Stomach (tissue), 8 donors: ENCODE measurements at regions not wholly inside any gene's neighbourhood (a gene's known extent, or its start where the extent isn't known, plus 50 kb on each side); places are given as distances from the start of the nearest gene placed in this dataset.

ENCODE experiments used
- DNase-seq, 2 donors: peaks; one replicate each; pipeline versions ENCODE4 v3.0.0 to v3.0.0-alpha.2; 2013 to 2019
- H3K27ac ChIP-seq, 5 donors: fragments of 200-600 bp in 4 of 5; sonication (generic) in 4 of 5; one replicate each; pipeline ENCODE4 v1.5.1; 2013 to 2019; ENCODE audit warnings: mild to moderate bottlenecking in 1 of 5, moderate library complexity in 1 of 5
- H3K27me3 ChIP-seq, 3 donors: fragments of 200-600 bp; sonication (generic); one replicate each; pipeline ENCODE4 v1.5.1; 2017 to 2019; ENCODE audit warnings: mixed run types in 1 of 3
- H3K36me3 ChIP-seq, 4 donors: fragments of 200-600 bp; sonication (generic); 1 replicate in 3 of 4; 2 replicates in 1 of 4; pipeline ENCODE4 v1.5.1; 2016 to 2019
- H3K4me1 ChIP-seq, 4 donors: fragments of 200-600 bp; sonication (generic); one replicate each; pipeline ENCODE4 v1.5.1; 2016 to 2019
- H3K4me3 ChIP-seq, 4 donors: fragments of 200-600 bp; sonication (generic) in 3 of 4; one replicate each; pipeline ENCODE4 v1.5.1; 2016 to 2019; ENCODE audit warnings: mild to moderate bottlenecking in 1 of 4
- H3K9me3 ChIP-seq, 4 donors: fragments of 200-600 bp; sonication (generic); one replicate each; pipeline ENCODE4 v1.5.1; 2016 to 2019
- EP300 ChIP-seq: sonication (generic); formaldehyde crosslinking; IDR thresholded peaks from one replicate; pipeline ENCODE4 v1.6.1; 2017; ENCODE audit warnings: antibody characterized with exemption
- POLR2A ChIP-seq, 4 donors: fragments of 450-650 bp; IDR thresholded peaks; one replicate each; pipeline ENCODE4 v1.6.1; 2016; ENCODE audit warnings: antibody characterized with exemption in 4 of 4, control low read depth in 2 of 4, mild to moderate bottlenecking in 1 of 4, moderate library complexity in 1 of 4
- POLR2AphosphoS5 ChIP-seq, 3 donors: sonication (generic); formaldehyde crosslinking; IDR thresholded peaks; one replicate each; pipeline ENCODE4 v1.6.1; 2016; ENCODE audit warnings: antibody characterized with exemption in 3 of 3
- WGBS, 5 donors: extraction: QIAGEN DNeasy Blood & Tissue Kit in 3 of 5; methylation state at CpG; one replicate each; pipeline versions ENCODE4 v1.1.5 to v1.1.7; 2013 to 2018; 5-methylcytosine and 5-hydroxymethylcytosine counted together
- intact Hi-C: fragments of 100-400 bp; cut with DNase I; formaldehyde crosslinking; loops from one replicate; pipeline ENCODE4 v1.15.1; 2023; ENCODE audit warnings: low total_unique reads
- TF ChIP-seq, protein P1 (sequence below), 7 experiments: fragments of 450-650 bp in 4 of 7; fragments of 200-600 bp in 3 of 7; sonication (generic) in 3 of 7; IDR thresholded peaks; one replicate each; pipeline ENCODE4 v1.5.1; 2016 to 2019; ENCODE audit warnings: antibody characterized with exemption in 7 of 7, control low read depth in 2 of 7, mild to moderate bottlenecking in 1 of 7
- donor health status: healthy with polysubstance abuse.
- donor health status: Bipolar disorder and iron deficiency.
- donor health status: healthy.

DNA sequence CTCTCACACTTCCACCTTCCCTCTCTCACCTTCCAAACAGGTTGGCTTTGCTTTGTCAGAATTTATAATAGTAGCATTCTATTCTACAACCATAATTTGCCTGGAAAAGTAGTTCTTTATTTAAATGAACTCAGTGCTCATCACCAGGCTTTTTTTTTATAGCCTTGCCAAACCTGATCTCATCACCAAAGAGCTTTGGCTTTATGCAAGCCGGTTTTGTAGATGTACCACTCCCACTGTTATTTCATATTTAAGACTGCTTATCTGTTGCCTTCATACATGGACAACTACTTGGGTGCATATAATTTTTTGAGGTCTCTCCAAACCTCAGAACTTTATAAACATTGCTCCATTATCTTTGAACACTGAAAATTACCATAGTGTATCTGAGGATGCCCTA lies 246.1 kb upstream of the PPP2R3A start:
- no peaks in the 10 kb centered on the region for H3K27me3 ChIP-seq
- DNase-seq: no peak
- no peak overlapping the region for H3K4me3 ChIP-seq
- WGBS, 5 donors: 71 to 84% (median 76%) methylated on average over 1 of the region's 1 CpG
- intact Hi-C loops: no loop called here
- TF ChIP-seq EP300 (no peak), POLR2A (IDR thresholded peaks at IDR 0.05) (no peak), POLR2AphosphoS5 (IDR thresholded peaks at IDR 0.05) (no peak)
- TF ChIP-seq, protein P1, sequence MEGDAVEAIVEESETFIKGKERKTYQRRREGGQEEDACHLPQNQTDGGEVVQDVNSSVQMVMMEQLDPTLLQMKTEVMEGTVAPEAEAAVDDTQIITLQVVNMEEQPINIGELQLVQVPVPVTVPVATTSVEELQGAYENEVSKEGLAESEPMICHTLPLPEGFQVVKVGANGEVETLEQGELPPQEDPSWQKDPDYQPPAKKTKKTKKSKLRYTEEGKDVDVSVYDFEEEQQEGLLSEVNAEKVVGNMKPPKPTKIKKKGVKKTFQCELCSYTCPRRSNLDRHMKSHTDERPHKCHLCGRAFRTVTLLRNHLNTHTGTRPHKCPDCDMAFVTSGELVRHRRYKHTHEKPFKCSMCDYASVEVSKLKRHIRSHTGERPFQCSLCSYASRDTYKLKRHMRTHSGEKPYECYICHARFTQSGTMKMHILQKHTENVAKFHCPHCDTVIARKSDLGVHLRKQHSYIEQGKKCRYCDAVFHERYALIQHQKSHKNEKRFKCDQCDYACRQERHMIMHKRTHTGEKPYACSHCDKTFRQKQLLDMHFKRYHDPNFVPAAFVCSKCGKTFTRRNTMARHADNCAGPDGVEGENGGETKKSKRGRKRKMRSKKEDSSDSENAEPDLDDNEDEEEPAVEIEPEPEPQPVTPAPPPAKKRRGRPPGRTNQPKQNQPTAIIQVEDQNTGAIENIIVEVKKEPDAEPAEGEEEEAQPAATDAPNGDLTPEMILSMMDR (IDR thresholded peaks at IDR 0.05): no peak
- H3K9me3 ChIP-seq: peaks cover 0 to 7% (median 3%) of the 10 kb centered on the region in 4 donors
- no peaks in the 10 kb centered on the region for H3K4me1 ChIP-seq
- no peak overlapping the region for H3K27ac ChIP-seq
- no peaks in the 10 kb centered on the region for H3K36me3 ChIP-seq

DNA sequence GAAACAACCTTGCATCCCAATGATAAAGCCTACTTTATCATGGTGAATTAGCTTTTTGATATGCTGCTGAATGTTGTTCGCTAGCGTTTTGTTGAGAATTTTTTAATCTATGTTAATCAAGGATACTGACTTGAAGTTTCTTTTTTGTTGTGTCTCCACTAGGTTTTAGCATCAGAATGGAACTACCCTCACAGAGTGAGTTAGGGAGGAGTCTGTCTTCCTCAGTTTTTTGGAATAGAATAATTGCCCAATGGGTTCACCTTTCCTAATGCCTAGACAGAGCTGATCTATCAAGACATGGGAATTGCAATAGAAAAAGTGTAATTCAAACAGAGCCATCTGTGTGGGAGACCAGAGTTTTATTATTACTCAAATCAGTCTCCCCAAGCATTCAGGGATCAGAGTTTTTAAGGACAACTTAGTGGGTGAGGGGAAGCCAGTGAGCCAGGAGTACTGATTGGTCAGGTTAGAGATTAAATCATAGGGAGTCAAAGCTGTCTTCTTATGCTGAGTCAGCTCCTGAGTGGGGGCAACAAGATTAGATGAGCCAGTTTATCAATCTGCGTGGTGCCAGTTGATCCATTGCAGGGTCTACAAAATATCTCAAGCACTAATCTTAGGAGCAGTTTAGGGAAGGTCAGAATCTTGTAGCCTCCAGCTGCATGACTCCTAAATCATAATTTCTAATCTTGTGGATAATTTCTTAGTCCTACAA lies 237.4 kb upstream of the PPP2R3A start:
- no peak for DNase-seq
- H3K27ac ChIP-seq: no peak overlapping the region
- no peak overlapping the region for H3K4me3 ChIP-seq
- H3K27me3 ChIP-seq: no peaks in the 10 kb centered on the region
- no peaks in the 10 kb centered on the region for H3K36me3 ChIP-seq
- WGBS, 5 donors: 75 to 93% (median 81%) methylated on average over 3 of the region's 3 CpGs
- H3K9me3 ChIP-seq: peaks cover 2 to 54% (median 36%) of the 10 kb centered on the region in 4 donors
- TF ChIP-seq EP300 (no peak), POLR2A (IDR thresholded peaks at IDR 0.05) (no peak), POLR2AphosphoS5 (IDR thresholded peaks at IDR 0.05) (no peak)
- TF ChIP-seq, protein P1 (IDR thresholded peaks at IDR 0.05): no peak
- H3K4me1 ChIP-seq: no peaks in the 10 kb centered on the region
- intact Hi-C loops: no loop called here

DNA sequence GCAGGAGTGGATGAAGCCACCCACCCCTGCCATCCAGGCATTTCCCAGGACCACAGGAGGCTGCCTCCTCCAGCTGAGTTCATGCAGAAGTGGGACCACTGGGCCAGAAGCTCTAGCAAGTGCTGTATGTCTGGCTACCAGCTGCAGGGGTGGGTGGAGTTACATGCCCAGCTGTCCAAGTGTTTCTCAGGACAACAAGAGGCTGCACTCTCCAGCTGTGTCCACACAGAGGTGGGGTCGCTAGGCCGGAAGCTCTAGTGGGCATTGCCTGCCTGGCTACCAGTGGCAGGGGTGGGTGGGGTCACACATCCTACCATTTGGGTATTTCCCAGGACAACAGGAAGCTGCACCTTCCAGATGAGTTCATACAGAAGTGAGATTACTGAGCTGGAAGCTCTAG lies 234.0 kb upstream of the PPP2R3A start:
- intact Hi-C loops: no loop called here
- Histone ChIP-seq H3K27me3 (no peaks in the 10 kb centered on the region), H3K4me1 (no peaks in the 10 kb centered on the region), H3K9me3 (peaks cover 2 to 46% (median 34%) of the 10 kb centered on the region in 4 donors), H3K4me3 (no peak overlapping the region), H3K27ac (no peak overlapping the region), H3K36me3 (no peaks in the 10 kb centered on the region)
- WGBS, 5 donors: 52 to 76% (median 60%) methylated on average over 2 of the region's 2 CpGs; no CpG with 5 or more reads in 1 of the 5 donors
- no peak for TF ChIP-seq POLR2AphosphoS5 (IDR thresholded peaks at IDR 0.05)
- TF ChIP-seq, protein P1 (IDR thresholded peaks at IDR 0.05): no peak
- no peak for TF ChIP-seq POLR2A (IDR thresholded peaks at IDR 0.05)
- TF ChIP-seq EP300: no peak
- no peak for DNase-seq

DNA sequence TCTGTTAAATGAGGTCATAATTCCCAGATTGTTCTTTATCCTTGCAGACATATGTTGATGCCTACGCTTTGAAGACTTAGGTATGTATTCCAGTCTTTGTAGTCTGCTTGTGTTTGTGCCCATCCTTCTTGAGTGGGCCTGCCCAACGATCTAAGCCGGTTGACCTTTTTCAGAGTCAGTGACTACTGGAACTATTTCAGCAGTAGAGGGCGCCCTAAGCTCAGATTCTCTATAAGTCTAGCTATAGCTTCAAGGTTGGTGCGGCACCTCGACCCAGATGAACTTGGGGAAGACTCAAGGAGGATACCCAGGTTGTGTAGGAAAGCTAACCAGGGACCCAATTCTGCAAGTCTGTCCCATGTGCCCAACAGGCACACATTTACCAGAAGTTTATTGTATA lies 228.8 kb upstream of the PPP2R3A start:
- intact Hi-C loops: no loop called here

More for the DNA sequence above, 228.8 kb upstream of the PPP2R3A start:
- Histone ChIP-seq H3K4me3 (no peak overlapping the region), H3K4me1 (no peaks in the 10 kb centered on the region), H3K36me3 (no peaks in the 10 kb centered on the region), H3K9me3 (peaks cover 0 to 37% (median 25%) of the 10 kb centered on the region in 4 donors), H3K27me3 (no peaks in the 10 kb centered on the region), H3K27ac (no peak overlapping the region)
- TF ChIP-seq EP300 (no peak), POLR2AphosphoS5 (IDR thresholded peaks at IDR 0.05) (no peak), POLR2A (IDR thresholded peaks at IDR 0.05) (no peak)
- TF ChIP-seq, protein P1 (IDR thresholded peaks at IDR 0.05): no peak
- 43 to 56% (median 52%) methylated on average over 6 of the region's 6 CpGs for WGBS, 5 donors
- DNase-seq: no peak
